CD4-positive, alpha-beta T cell (primary cell): ENCODE measurements at regions not wholly inside any gene's neighbourhood (a gene's known extent, or its start where the extent isn't known, plus 50 kb on each side); places are given as distances from the start of the nearest gene placed in this dataset.

ENCODE experiments used
- ATAC-seq: fragments of 200-7000 bp; cut with Tn5 transposase; one replicate; pipeline ENCODE4 v1.10.0; 2022; ENCODE audit warnings: mild to moderate bottlenecking; ENCODE audit not compliant: poor library complexity
- CTCF ChIA-PET: fragments of 350-600 bp; sonication (Branson Sonifier 250); formaldehyde crosslinking; loops from one replicate; lab custom pipeline; 2021; ENCODE audit warnings: antibody characterized with exemption, inconsistent platforms; lab: Charles Lee
- POLR2A ChIA-PET: fragments of 350-600 bp; sonication (Branson Sonifier 250); formaldehyde crosslinking; loops from one replicate; lab custom pipeline; 2021; ENCODE audit warnings: antibody characterized with exemption, inconsistent platforms; lab: Charles Lee
- DNase-seq, 14 experiments: peaks; one replicate each; pipeline ENCODE4 v3.0.0-alpha.2; 2013 to 2020; ENCODE audit warnings: mixed read lengths in 2 of 14
- H3K27ac ChIP-seq, 2 donors: one replicate each; pipeline versions ENCODE4 v1.5.1 to v1.7.0; 2013; ENCODE audit warnings: low read length in 2 of 2, low read depth in 1 of 2, mild to moderate bottlenecking in 1 of 2
- H3K27me3 ChIP-seq, 2 experiments: 1 replicate in 1 of 2; 2 replicates in 1 of 2; pipeline versions ENCODE4 v1.6.1 to v1.7.0; 2013; ENCODE audit warnings: low read length in 2 of 2, control low read depth in 1 of 2, mild to moderate bottlenecking in 1 of 2, moderate library complexity in 1 of 2; ENCODE audit not compliant: insufficient read depth in 2 of 2, control insufficient read depth in 1 of 2
- H3K36me3 ChIP-seq: one replicate; pipeline ENCODE4 v1.6.1; 2013; ENCODE audit warnings: low read length, control low read depth; ENCODE audit not compliant: insufficient read depth
- H3K4me1 ChIP-seq: one replicate; pipeline ENCODE4 v1.6.1; 2013; ENCODE audit warnings: low read length, control low read depth; ENCODE audit not compliant: insufficient read depth
- H3K4me3 ChIP-seq: one replicate; pipeline ENCODE4 v1.5.1; 2013; ENCODE audit warnings: mild to moderate bottlenecking, low read length, moderate library complexity
- H3K9me3 ChIP-seq, 2 experiments: 1 replicate in 1 of 2; 2 replicates in 1 of 2; pipeline versions ENCODE4 v1.6.1 to v1.7.0; 2013; ENCODE audit warnings: low read length in 2 of 2, mild to moderate bottlenecking in 2 of 2, control low read depth in 1 of 2, moderate library complexity in 1 of 2; ENCODE audit not compliant: control insufficient read depth in 1 of 2, insufficient read depth in 1 of 2
- H3K27ac Mint-ChIP-seq: one replicate; pipeline ENCODE4 v1.8.0; 2020; ENCODE audit warnings: mixed read lengths
- H3K27me3 Mint-ChIP-seq: one replicate; pipeline ENCODE4 v1.8.0; 2021; ENCODE audit warnings: mixed read lengths
- H3K36me3 Mint-ChIP-seq: one replicate; pipeline ENCODE4 v1.8.0; 2021; ENCODE audit warnings: low read depth, mixed read lengths
- H3K4me1 Mint-ChIP-seq: one replicate; pipeline ENCODE4 v1.8.0; 2021; ENCODE audit warnings: low read depth, mixed read lengths
- H3K4me3 Mint-ChIP-seq: one replicate; pipeline ENCODE4 v1.8.0; 2020; ENCODE audit warnings: mild to moderate bottlenecking, mixed read lengths
- H3K9me3 Mint-ChIP-seq: one replicate; pipeline ENCODE4 v1.8.0; 2020; ENCODE audit warnings: mixed read lengths
- intact Hi-C, 2 experiments: fragments of 100-400 bp; cut with DNase I in 1 of 2; cut with micrococcal nuclease in 1 of 2; formaldehyde crosslinking; loops; one replicate each; pipeline versions ENCODE4 v1.15.1 to v1.9.0; 2023 to 2025; cut with DNase I, micrococcal nuclease
- TF ChIP-seq, protein P1 (sequence below): fragments of 200-600 bp; IDR thresholded peaks from one replicate; pipeline ENCODE4 v1.8.0; 2022; ENCODE audit warnings: antibody characterized with exemption, mild to moderate bottlenecking

DNA sequence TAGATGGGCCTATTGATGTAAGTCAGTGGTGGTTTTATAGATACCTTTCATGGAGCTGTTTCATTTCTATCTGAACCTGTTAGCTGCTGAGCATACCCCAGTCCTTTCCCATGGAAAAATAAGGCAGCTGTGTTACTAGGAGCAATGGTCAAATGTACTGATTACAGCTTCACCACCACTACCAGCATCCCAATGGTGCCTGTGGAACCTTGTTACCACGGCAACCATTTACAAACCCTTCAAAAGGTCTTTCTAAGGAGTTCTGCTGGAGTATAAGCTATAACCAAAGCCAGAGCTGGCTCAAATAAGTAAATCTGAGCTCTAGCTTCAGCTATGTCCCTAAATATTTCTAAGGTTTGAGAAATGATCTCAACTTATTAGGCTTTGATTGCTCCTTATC is 133.4 kb upstream of the ACP3 start:
- H3K27ac ChIP-seq, result no peak overlapping the region

DNA sequence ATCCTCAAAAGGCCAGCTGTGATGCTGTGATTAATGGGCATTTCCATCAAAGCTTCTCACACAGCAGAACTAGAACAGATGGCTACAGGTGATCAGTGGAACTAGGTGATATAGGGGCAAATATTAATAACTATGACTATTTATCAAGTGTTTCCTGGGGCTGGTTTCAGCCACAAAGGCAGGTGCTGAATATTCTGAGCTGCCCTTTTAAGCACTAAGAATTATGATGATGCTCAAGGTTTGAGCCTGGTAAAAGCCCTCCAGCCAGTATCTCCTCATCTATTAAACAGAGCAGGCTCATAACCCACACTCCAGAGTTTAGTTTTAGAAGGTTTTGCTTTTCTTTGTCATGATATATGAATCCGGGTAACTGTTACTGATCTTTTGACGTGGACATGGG is 129.5 kb upstream of the ACP3 start:
- ATAC-seq (no peak), DNase-seq (no peak)
- Histone ChIP-seq H3K27ac (no peak overlapping the region), H3K27me3 (peaks cover 9 to 12% of the 10 kb centered on the region in 2 experiments), H3K36me3 (no peaks in the 10 kb centered on the region), H3K9me3 (no peaks in the 10 kb centered on the region), H3K4me3 (no peak overlapping the region), H3K4me1 (no peaks in the 10 kb centered on the region)
- POLR2A ChIA-PET, result no interaction called here
- CTCF ChIA-PET, result no interaction called here
- H3K27ac Mint-ChIP-seq, result no peak overlapping the region
- H3K4me1 Mint-ChIP-seq, result no peaks in the 10 kb centered on the region
- intact Hi-C loops, result loop anchor here in 1 of 2 experiments (10.0 kb wide), 1 partner anchor 393 kb away; no protein-coding TSS in a partner anchor
- peaks cover 26% of the 10 kb centered on the region for H3K27me3 Mint-ChIP-seq
- H3K36me3 Mint-ChIP-seq, result no peaks in the 10 kb centered on the region
- no peaks in the 10 kb centered on the region for H3K9me3 Mint-ChIP-seq
- TF ChIP-seq, protein P1, sequence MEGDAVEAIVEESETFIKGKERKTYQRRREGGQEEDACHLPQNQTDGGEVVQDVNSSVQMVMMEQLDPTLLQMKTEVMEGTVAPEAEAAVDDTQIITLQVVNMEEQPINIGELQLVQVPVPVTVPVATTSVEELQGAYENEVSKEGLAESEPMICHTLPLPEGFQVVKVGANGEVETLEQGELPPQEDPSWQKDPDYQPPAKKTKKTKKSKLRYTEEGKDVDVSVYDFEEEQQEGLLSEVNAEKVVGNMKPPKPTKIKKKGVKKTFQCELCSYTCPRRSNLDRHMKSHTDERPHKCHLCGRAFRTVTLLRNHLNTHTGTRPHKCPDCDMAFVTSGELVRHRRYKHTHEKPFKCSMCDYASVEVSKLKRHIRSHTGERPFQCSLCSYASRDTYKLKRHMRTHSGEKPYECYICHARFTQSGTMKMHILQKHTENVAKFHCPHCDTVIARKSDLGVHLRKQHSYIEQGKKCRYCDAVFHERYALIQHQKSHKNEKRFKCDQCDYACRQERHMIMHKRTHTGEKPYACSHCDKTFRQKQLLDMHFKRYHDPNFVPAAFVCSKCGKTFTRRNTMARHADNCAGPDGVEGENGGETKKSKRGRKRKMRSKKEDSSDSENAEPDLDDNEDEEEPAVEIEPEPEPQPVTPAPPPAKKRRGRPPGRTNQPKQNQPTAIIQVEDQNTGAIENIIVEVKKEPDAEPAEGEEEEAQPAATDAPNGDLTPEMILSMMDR, result no peak
- no peak overlapping the region for H3K4me3 Mint-ChIP-seq

More for the DNA sequence above, 133.4 kb upstream of the ACP3 start:
- no peaks in the 10 kb centered on the region for H3K9me3 Mint-ChIP-seq
- POLR2A ChIA-PET, result no interaction called here
- Histone ChIP-seq H3K9me3 (no peaks in the 10 kb centered on the region), H3K36me3 (no peaks in the 10 kb centered on the region), H3K27me3 (peaks cover 4 to 6% of the 10 kb centered on the region in 2 experiments), H3K4me3 (no peak overlapping the region), H3K4me1 (no peaks in the 10 kb centered on the region)
- H3K36me3 Mint-ChIP-seq, result no peaks in the 10 kb centered on the region
- H3K27ac Mint-ChIP-seq, result no peak overlapping the region
- no peak overlapping the region for H3K4me3 Mint-ChIP-seq
- ATAC-seq (no peak), DNase-seq (no peak)
- TF ChIP-seq, protein P1, result no peak
- intact Hi-C loops, result loop anchor here in 1 of 2 experiments (10.0 kb wide), 1 partner anchor 389 kb away; no protein-coding TSS in a partner anchor
- H3K27me3 Mint-ChIP-seq, result peaks cover 24% of the 10 kb centered on the region
- peaks cover 5% of the 10 kb centered on the region for H3K4me1 Mint-ChIP-seq
- CTCF ChIA-PET, result no interaction called here

DNA sequence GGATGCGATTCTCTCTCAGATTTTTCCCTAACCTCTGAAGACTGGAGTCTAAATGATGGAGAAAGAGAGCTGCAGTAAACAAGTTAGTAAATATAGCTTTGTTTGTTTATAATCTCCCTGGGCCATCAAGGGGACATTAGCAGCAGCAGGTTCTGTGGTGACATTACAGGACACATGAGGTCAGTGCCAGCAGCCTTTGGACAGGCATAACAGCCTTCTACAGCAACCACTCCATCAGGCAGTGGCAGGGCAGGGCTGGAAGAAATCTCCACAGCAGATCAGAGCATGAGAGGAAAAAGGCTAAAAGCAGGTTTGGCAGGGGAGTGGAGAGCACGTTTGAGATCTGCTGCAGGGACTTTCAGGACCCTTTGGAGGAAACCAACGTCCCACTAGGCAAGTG is 127.6 kb upstream of the ACP3 start:
- Histone ChIP-seq H3K4me3 (no peak overlapping the region), H3K36me3 (no peaks in the 10 kb centered on the region), H3K4me1 (no peaks in the 10 kb centered on the region), H3K27me3 (peaks cover 9 to 12% of the 10 kb centered on the region in 2 experiments), H3K9me3 (no peaks in the 10 kb centered on the region), H3K27ac (no peak overlapping the region)
- Mint-ChIP-seq H3K27me3 (peaks cover 26% of the 10 kb centered on the region), H3K4me3 (no peak overlapping the region), H3K27ac (no peak overlapping the region), H3K9me3 (no peaks in the 10 kb centered on the region), H3K4me1 (no peaks in the 10 kb centered on the region), H3K36me3 (no peaks in the 10 kb centered on the region)
- ChIA-PET CTCF (interaction anchor here (0.8 kb wide), 1 partner anchor 9 kb away, joined by 3 read pairs; no protein-coding TSS in a partner anchor), POLR2A (no interaction called here)
- no peak for DNase-seq
- intact Hi-C loops, result loop anchor here in 1 of 2 experiments (10.0 kb wide), 1 partner anchor 395 kb away; no protein-coding TSS in a partner anchor
- ATAC-seq, result no peak
- TF ChIP-seq, protein P1, result no peak
